ENCODE measurements at regions not wholly inside any gene's neighbourhood (a gene's known extent, or its start where the extent isn't known, plus 50 kb on each side); places are given as distances from the start of the nearest gene placed in this dataset.

- TF ChIP-seq, protein P1, sequence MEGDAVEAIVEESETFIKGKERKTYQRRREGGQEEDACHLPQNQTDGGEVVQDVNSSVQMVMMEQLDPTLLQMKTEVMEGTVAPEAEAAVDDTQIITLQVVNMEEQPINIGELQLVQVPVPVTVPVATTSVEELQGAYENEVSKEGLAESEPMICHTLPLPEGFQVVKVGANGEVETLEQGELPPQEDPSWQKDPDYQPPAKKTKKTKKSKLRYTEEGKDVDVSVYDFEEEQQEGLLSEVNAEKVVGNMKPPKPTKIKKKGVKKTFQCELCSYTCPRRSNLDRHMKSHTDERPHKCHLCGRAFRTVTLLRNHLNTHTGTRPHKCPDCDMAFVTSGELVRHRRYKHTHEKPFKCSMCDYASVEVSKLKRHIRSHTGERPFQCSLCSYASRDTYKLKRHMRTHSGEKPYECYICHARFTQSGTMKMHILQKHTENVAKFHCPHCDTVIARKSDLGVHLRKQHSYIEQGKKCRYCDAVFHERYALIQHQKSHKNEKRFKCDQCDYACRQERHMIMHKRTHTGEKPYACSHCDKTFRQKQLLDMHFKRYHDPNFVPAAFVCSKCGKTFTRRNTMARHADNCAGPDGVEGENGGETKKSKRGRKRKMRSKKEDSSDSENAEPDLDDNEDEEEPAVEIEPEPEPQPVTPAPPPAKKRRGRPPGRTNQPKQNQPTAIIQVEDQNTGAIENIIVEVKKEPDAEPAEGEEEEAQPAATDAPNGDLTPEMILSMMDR (IDR thresholded peaks at IDR 0.05; ENCODE audit: control insufficient read depth, insufficient read depth, low read depth, low read length, missing control alignments): no peak
- no peak for DNase-seq (ENCODE audit: low read depth)
- H3K4me3 ChIP-seq (ENCODE audit: control insufficient read depth, low read depth, low read length): no peak overlapping the region
Measured at GRCh38 chr13:73984949-73985691, 149.1 kb downstream of the KLF12 start.

DNA sequence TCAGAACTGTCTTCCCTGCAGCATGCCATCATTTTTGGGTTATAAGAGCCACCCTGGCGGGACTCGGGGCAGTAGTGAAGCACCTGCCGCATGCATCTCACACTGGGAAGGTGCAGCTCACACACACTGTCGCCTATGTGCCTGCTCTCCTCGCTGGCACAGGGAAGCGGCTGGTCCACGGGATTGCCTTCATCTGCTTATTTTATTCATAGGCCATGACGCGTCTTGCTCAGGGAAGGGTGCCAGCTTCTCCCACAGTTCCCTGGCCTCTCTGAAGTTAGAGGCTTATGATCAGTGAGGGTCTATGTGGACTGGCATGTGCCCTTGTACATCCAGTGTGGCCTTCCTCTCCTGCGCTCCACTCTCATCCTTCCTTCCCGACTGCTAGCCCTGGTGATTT lies 150.0 kb downstream of the KLF12 start:
- DNase-seq (ENCODE audit: low read depth): no peak
- H3K4me3 ChIP-seq (ENCODE audit: control insufficient read depth, low read depth, low read length): no peak overlapping the region
- TF ChIP-seq, protein P1 (IDR thresholded peaks at IDR 0.05; ENCODE audit: control insufficient read depth, insufficient read depth, low read depth, low read length, missing control alignments): no peak

DNA sequence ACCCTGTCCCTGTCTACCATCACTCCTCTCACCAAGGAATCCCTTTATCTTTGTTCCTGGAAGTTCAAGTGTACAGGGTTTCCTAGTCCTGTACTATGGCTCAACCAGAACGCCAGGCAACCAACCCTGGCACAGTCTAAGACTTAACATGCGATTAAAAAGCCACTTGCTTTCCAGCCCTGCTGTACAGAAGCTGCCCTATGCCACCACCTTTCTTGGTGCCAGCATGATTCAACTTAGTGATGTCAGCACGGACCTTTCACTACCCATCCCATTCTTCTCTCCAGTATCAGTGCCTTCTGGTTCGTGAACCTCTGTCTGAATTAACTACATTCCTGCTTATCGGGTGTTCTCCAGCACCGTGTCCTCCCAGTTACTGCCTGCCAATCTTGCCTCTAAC lies 151.1 kb downstream of the KLF12 start:
- TF ChIP-seq, protein P1 (IDR thresholded peaks at IDR 0.05; ENCODE audit: control insufficient read depth, insufficient read depth, low read depth, low read length, missing control alignments): no peak
- no peak overlapping the region for H3K4me3 ChIP-seq (ENCODE audit: control insufficient read depth, low read depth, low read length)
- no peak for DNase-seq (ENCODE audit: low read depth)

DNA sequence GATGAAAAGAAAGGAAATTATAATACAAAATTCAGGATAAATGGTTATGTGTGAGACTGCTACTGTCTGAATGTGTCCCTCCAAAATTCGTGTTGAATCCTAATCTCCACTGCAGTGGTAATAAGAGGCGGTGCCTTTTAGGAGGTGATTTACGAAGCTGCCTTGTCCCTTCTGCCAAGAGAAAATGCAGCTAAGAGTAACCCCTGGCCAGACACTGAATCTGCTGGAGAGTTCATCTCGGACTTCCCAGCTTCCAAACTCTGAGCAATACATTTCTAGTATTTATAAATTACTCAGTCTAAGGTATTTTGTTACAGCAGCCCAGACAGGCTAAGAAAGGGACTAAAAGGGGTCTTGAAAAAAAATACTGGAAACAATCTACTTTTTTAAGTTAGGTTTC lies 152.6 kb downstream of the KLF12 start:
- TF ChIP-seq, protein P1 (IDR thresholded peaks at IDR 0.05; ENCODE audit: control insufficient read depth, insufficient read depth, low read depth, low read length, missing control alignments): no peak
- DNase-seq (ENCODE audit: low read depth): no peak
- H3K4me3 ChIP-seq (ENCODE audit: control insufficient read depth, low read depth, low read length): no peak overlapping the region

- TF ChIP-seq, protein P1 (IDR thresholded peaks at IDR 0.05; ENCODE audit: control insufficient read depth, insufficient read depth, low read depth, low read length, missing control alignments): no peak
- no peak overlapping the region for H3K4me3 ChIP-seq (ENCODE audit: control insufficient read depth, low read depth, low read length)
- DNase-seq (ENCODE audit: low read depth): no peak
Measured at GRCh38 chr13:73975767-73976166, 158.4 kb downstream of the KLF12 start.

- DNase-seq (ENCODE audit: low read depth): no peak
- H3K4me3 ChIP-seq (ENCODE audit: control insufficient read depth, low read depth, low read length): no peak overlapping the region
Measured at GRCh38 chr13:73974051-73974450, 160.2 kb downstream of the KLF12 start.

More at GRCh38 chr13:73974051-73974450, 160.2 kb downstream of the KLF12 start:
- TF ChIP-seq, protein P1 (IDR thresholded peaks at IDR 0.05; ENCODE audit: control insufficient read depth, insufficient read depth, low read depth, low read length, missing control alignments): no peak
